NCI-H1105 treated with DMSO at 0.1 percent for 48 hours (cell line): ENCODE measurements at regions not wholly inside any gene's neighbourhood (a gene's known extent, or its start where the extent isn't known, plus 50 kb on each side); places are given as distances from the start of the nearest gene placed in this dataset.

ENCODE experiments used
- DNase-seq: peaks from one replicate; lab custom pipeline; 2025; lab: John Stamatoyannopoulos, UW

DNA sequence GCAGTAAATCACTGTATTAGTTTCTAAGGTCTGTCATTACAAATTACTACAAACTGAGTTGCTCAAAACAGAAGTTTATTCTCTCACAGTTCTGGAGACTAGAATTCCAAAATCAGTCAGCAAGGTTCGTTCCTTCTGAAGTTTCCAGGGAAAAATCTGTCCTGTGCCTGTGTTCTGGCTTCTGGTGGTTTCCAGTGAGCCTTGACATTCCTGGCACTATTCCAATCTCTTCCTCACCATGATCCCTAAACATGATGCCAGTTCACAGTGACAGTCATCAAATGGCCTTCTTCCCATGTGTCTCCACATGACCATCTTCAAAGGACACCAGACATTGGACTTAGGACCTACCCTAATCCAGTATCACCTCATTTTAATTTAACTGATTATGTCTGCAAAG, 351.4 kb downstream of the PLK2 start:
- no peak for DNase-seq

DNA sequence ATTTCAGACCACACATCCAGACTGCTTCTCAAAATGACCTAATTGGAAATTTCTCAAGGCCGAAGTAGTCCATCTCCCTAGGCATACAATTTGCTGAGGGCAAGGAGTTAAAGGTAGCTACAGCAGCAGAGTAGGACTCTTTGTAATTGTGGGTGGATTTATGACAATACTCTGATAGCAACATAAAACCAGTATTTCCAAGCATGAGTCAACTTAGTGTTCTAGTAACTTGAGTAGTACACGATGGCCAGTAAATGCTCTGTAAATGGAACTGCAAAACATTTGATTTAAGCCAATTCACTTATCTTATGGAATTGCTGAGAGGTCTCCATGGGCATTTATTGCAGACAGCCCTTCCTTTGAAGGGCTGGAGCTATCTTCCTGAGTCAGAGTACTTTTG, 352.2 kb downstream of the PLK2 start:
- no peak for DNase-seq

DNA sequence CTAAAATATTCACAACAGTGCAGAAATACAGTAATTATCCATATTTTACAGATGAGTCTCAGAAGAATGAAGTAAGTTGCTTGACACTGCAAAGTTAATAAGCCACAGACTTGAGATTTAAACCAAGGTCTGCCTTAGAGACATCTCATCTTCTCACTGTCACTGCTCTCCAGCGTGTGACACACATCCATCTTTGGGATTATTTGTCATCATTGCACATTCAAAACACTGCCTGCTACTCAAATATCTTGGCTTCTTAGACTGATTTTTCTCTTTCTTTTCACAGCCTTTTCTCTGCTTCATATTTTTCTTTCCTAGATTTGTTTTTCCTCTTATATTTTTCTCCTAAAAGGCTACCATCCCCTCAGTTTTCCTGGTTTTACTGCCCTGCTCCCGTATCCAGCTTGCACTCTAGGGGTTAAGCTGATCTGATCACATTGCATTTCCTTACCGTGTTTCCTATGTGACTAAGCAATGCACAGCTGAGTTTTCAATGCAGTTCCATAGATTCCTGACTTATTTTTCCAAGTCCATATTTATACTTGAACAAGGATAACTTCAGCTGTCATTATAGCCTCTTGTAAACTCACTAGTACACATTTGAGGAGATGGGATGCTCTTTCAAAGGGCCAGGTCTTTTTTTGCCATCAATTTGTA, 353.0 kb downstream of the PLK2 start:
- DNase-seq: no peak

DNA sequence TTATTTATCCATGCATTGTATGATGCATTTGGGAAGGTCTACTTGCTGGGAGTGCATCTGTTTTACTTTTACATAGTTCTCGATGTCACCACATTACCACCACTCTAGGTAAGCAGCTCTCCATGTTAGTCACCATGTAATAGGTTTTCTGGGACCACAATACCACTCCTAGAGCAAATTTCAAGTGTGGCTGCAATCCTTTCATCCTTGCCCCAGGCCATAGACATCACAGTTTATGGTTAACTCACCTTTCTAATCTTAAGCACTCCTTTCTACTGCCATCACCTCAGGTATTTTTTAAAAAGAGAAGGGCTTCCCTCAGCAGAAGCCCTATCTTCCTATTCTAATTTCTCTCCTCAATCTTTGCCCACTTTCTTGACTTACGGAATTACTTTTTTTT, 354.1 kb downstream of the PLK2 start:
- DNase-seq: no peak

DNA sequence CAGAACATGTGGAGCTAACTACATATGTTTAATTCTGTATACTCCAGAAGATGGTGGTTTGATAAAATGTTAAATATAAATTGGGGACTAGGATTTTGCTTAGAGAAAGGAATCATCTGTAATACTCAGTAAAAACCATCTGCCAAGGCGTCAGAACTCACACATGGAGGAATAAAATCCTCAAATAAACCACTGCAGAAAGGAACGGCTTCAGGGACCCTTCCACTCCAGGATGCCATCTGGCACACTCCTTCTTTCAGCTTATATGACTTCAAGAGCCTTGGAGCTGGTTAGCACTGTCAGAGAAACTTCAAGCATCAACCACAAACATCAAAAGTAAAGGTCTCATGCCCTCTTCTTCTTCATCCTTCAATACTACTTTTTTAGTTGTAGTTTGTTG, 360.6 kb downstream of the PLK2 start:
- no peak for DNase-seq

DNA sequence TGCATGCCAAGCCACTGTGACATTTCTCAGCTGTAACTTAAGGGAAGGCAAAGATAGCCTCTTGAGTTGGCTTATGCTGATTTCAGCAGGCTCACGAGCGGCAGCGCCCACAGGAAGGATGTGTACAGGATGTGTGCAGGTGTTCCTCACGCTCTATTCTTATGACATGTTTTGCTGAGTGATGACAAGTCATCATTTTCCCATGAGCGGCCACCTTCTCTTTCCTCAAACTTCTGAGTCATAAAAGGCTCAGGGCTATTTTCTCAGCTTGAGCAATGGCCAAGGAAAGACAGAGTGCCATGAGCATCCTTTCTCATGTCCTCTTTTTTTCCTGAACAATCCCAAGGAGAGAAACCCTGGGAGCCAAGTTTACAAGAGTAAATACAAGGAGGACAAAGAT, 365.9 kb downstream of the PLK2 start:
- no peak for DNase-seq

DNA sequence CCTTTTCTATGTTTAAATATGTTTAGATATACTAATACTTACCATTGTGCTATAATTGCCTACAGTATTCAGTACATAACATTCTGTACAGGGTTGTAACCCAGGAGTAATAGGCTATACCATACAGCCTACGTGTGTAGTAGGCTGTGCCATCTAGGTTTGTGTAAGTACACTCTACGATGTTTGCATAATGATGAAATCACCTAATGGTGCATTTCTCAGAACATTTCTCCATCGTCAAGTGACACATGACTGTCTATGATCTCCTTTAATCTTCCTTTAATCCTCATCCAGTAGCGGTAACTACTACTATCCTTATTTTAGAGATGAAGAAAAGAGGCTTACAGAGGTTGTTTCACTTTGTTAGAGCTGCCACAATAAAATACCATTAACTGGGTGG, 369.2 kb downstream of the PLK2 start:
- no peak for DNase-seq

DNA sequence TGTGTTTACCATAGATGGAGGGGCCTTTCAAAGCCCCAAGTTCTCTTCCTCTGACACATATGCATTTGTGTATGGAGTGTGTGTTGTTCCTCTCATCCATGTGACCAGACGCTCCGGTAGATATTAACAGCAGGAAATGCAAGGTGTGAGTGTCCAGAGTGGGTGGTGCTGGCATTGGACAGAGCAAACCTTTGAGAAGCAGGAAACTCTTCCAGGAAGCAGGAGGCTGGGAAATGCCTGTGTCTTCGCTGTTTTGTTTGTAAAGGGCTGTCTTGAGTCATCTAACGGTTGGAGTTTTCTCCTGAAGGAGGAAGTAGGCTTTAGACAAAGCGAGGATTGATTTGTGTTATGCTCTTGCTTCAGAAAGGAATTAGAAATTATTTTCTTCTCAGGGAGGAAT, 370.9 kb downstream of the PLK2 start:
- no peak for DNase-seq

DNA sequence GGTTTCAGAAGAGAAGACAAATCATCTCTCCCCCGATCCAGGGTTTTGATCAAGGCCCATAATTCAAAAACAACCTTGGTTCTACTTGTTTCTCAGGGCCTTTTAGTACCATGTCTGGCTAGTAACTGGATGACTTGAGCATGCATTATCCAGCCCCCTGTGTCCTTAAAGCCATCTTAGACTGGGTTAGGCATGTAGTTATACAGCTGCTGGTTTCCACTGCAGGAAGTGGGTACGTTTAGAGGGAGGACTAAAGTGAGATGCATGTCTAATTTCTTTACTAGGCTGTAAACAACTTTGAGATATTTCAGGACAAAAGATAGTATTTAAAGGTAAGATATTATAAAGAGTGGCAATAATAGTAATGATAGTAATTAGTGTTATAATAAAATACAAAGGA, 372.0 kb downstream of the PLK2 start:
- no peak for DNase-seq

DNA sequence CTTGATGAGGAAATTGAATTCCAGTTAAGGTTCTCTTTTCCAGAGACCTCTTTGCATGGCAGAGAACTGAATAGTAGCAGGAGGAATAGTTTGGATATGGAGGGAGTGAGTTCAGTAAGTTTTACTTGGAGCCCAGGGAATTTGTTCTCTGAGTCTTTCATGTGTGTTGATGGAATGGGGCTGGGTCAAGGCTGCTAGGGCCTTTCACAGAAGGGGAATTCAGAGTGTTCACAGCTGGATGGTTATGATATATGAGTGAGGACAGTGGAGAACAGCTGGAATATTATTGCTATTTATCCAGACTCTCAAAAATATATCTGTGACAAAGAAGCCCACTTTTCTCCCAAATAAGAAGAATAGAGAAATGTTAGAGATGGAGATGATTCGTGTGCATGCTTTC, 372.8 kb downstream of the PLK2 start:
- DNase-seq: no peak

DNA sequence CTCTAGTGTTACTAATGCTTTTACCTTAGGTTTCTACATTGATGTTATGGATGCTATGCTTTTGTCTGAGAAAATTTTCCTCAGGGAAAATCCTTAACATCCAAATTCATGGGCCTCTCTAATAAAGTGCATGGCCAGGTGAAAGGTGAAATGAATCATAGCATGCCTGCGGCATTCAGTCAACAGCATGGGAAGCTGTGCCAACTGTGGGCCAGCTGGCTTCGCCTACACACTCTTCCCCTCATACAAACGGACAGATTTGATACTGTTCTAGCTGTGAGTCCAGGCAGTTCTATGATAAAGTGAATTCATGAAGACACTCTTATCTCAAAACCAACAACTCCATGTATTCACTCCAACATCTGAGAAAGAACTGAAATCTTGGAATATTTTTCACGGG, 374.1 kb downstream of the PLK2 start:
- no peak for DNase-seq

DNA sequence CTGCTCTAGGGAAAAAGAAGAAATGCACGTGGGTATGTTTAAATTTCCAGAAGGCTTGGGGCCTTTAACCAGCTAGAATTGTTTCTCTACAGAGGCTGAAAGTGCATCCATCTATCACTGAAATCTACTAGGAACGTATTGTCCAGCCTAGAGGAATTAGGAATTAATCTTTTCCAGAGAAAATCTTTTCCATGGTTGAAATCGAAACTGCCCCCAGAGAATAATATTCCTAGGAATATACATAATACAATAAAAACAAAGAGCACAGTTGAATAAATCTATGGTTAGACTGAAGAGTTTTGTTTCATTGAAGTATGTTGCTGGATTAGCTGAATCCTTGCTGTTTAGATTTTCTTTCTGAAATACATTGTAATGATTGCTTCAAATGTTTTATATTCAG, 378.5 kb downstream of the PLK2 start:
- DNase-seq: no peak

DNA sequence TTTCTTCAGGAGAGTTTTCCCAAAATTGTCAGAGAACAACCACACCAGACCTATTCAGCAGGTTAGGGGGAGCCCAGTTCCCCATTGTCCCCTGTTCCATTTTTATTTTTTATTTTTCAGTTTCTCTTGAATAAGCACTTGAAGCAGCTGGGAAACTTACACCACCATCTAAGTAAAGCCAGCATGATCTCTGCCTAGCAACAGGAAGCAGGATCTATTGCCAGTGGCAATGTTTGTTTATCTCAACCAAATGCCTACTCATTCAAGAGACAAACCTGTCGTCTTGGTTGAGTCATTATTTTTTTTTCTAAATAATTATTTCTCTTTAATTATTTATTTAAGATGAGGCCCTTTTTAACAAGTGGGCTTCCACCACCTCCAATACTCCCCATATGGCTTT, 379.3 kb downstream of the PLK2 start:
- no peak for DNase-seq

DNA sequence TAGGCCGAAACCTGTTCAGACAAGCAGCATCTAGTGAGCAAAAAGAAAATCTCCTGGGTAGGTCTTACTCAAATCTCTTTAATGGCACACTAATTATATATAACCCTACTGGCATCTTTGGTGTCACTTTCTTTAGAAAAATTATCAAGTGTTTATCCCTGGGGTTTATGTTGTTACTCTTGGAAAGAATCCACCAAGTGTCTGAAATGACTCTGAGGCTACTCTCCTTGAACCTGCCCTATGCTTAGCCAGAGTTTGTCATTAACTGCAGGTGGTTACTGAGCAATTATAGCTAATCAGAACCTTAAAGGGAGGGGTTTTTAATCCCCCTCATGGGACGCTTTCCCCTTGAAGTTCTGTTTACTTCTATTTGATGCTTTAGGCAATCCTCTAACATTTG, 381.9 kb downstream of the PLK2 start:
- peak; percentile 90 for DNase-seq

DNA sequence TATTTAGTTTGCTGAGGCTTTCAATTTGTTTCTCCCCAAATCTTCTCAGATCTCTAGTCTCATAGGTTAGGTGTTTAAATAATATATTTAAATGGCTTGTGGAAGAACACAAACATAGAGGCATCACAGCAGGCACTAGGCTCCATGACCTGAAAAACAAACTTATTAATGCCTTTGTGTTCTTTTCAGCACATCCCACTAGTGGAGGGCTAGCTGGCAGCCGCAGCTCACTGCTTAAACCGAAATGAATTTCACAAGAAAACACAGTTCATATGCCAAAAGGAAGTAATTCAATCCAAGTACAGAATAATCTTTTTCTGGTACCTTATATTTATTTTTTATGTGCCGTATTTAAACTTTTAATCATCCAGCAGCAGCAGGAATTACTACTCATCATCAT, 382.5 kb downstream of the PLK2 start:
- no peak for DNase-seq

DNA sequence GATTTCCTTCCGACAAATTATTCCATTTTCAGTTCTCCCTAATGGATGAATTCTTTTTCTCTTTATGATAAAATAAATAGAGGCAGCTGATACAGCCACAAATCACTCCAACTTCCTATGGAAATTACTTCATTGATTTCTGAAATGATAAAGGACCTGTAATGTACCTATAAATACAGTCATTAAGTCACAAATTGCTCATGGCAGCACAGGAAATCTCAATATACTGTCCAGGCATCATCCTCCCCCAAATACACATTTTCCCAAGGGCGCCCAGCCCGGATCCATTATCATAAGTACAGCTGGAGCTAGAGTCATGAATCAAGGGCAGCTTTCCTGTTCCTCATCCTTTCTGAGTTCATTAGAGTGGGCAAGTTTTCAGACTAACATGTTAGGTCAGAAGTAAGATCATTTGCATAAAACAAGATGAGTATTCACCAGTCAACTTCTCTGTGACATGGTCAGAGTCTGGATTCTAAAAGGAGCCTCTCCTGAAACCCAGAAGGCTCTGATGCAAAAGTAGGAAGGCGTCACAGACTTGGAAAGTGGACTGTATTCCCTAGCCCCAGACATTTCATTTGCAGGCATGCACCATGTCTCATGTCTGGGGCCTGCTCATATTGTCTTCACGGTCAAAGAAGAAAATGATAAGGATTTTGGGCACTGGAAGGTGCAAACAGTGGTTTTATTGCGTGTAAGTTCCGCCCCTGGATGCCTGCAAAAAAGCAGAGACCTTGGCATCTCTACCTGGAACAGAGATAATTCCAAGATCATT, 383.2 kb downstream of the PLK2 start:
- DNase-seq: peak; percentile 16

DNA sequence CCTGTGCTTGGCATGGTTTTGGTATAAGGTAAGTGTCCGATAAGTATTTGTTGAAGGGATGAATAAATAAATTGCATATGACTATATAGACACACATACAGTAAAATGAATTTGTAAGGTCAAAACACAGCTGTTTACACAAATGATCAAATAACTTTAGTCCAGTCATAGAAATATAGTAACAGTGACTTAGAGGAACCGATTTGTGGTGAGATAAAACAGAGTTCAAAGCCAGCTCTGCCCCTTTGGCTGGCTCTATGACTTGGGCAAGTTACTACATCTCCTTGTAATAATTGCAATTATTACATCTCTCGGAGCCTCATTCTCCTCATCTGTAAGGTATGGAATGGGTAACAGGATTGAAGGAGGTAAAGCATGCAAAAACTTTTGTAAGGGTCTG, 384.0 kb downstream of the PLK2 start:
- DNase-seq: no peak

DNA sequence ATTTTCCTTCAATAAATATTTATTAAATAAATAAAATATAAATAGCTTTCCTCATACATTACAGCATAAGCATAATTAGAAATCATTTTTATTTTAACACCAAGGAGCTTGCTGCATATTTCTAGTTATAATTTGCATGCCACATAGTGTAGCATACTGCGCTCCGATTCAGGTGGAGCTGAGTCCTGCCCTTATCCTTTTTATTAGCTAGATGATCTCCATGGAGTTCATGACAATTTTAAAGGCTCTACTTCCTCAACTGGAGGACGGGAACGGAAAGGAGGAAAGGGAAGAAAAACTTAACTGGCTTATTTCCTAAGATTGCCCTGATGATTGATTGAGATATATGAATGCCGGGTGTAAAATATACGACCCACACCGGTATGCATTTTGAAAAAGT, 385.2 kb downstream of the PLK2 start:
- no peak for DNase-seq

DNA sequence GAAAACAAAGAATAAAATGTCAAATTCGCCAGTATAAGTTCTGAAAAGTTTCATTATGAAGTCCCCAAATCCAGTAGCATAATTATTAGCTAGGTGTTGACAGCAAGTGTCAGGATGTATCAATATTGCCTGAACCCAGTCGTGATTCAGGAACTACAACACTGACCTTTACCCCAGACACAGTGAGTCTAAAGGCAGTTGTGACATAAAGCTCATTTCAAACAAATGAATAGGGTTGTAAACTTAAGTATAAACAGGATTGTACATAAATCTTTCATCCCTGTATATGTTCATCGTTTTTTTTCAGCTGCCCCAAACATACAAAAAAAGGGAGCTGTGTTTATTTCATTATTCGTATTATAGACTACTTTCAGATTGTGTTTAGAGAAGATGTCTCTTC, 385.7 kb downstream of the PLK2 start:
- no peak for DNase-seq

DNA sequence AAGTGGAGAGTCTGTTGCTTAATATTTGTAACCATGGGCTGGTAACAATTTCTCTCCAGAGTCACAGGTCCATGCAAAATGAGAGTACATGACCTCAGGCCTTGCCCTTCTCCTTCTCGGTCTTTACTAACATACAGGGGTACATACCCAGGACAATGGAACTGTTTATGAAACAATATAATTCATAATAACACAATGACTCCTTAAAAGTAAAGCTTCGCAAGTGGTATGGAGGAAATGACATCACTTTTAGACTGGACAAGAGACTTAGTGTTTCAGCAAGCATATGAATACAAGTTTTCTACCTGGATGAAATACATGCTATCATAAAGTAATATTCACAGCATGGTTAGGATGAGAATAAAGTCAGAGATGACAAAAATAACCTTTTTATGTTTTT, 386.6 kb downstream of the PLK2 start:
- DNase-seq: no peak

DNA sequence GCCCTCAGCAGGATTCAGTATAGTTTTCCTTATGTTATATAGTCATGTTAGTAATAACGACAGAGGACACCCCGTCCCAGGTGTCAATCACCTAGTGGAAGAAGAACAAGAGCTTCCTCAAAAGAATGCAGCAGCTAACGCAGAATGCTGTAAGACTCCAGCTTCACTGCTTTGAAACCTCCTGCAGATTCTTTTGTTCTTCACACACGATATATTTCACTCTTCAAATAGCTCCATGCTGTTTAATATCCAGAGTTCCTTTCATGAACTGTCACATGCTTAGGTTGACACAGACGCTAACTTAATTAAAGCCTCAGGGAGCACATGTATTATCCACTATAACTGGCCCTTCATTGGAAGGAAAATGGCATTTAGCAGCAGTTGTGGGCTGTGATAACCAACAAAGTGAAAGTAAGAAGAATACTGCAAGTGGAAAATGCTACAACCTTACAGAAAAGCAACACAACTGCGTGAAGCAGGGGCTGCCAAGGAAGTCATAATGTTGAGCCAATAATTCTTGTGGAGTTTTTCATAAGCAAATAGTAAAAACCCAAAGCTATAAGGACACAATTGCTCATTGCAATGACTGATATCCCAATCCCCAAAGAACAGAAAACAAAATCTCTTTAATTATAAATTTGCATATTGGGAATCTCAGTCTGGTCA, 387.5 kb downstream of the PLK2 start:
- DNase-seq: no peak

DNA sequence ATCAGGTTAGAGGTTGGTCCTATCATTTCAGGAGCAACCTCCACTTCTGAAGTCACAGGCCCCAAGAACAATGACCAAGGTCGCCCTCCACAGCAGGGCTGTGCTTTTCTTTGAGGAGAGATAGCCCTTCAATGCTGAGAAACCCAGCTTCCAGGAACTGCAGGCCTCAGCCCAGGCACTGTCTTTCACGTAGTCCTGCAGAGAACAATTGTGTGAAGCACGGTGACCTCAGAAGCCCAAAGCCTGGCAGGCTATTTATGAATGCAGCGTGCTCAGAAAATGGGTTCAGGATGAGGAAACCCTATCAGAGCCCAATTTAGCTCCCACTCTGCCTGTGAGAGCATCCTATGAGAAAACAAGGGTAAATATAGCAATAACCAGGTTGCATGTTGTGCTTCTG, 388.3 kb downstream of the PLK2 start:
- no peak for DNase-seq

DNA sequence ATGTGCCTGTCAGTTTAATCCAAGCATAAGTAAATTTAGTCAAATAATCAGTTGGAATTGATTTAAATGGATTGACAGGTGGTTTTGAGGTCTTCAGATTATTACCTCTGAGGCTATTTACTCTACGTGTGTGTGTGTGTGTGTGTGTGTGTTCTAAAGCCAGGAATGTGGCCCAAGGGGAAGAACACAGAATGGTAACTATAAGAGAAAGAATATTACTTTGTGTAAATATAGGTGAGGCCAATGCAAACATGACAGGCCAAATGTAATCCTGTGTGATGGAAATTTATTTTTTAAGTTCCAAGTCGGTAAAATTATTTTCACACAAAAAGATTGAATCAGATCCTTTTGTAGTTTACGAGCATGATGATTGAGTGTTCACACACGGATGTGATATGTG, 390.0 kb downstream of the PLK2 start:
- no peak for DNase-seq
